HEK293 (cell line): ENCODE measurements at regions not wholly inside any gene's neighbourhood (a gene's known extent, or its start where the extent isn't known, plus 50 kb on each side); places are given as distances from the start of the nearest gene placed in this dataset.

Experiments
- CTCF ChIA-PET: fragments of 350-600 bp; formaldehyde crosslinking; extraction: SDS; loops from one replicate; lab custom pipeline; 2021; ENCODE audit warnings: antibody characterized with exemption; lab: Yijun Ruan, JAX
- POLR2A ChIA-PET: fragments of 300-600 bp; formaldehyde crosslinking; extraction: SDS; loops from one replicate; lab custom pipeline; 2020; ENCODE audit warnings: antibody characterized with exemption, inconsistent platforms; lab: Yijun Ruan, JAX
- H3K27ac ChIP-seq: fragments of 200-500 bp; sonication (Bioruptor generic); 2 replicates; pipeline ENCODE4 v1.5.1; 2014; ENCODE audit warnings: low read depth, low read length, control low read depth, inconsistent platforms; ENCODE audit errors: extremely low read depth
- H3K36me3 ChIP-seq, 2 experiments: fragments of 200-500 bp in 1 of 2; sonication (Bioruptor generic) in 1 of 2; 1 replicate in 1 of 2; 2 replicates in 1 of 2; pipeline ENCODE4 v1.5.1; 2014 to 2017; ENCODE audit warnings: inconsistent platforms in 2 of 2, low read length in 2 of 2; ENCODE audit not compliant: control insufficient read depth in 2 of 2, insufficient read depth in 1 of 2
- H3K4me1 ChIP-seq: fragments of 200-500 bp; sonication (Bioruptor generic); 2 replicates; pipeline ENCODE4 v1.5.1; 2014; ENCODE audit warnings: mild to moderate bottlenecking, low read length, inconsistent platforms; ENCODE audit not compliant: control insufficient read depth, insufficient read depth
- H3K4me3 ChIP-seq: 2 replicates; pipeline ENCODE4 v1.5.1; 2011; ENCODE audit warnings: low read depth, mild to moderate bottlenecking, control low read depth, low read length, moderate library complexity
- H3K9me3 ChIP-seq: fragments of 200-500 bp; sonication (Bioruptor generic); 2 replicates; pipeline ENCODE4 v1.5.1; 2014; ENCODE audit warnings: low read depth, low read length, inconsistent platforms; ENCODE audit not compliant: control insufficient read depth, insufficient read depth
- ATF2 ChIP-seq: fragments of 450-650 bp; formaldehyde crosslinking; IDR thresholded peaks from 2 replicates; pipeline ENCODE4 v1.5.1; 2016; ENCODE audit warnings: missing biosample characterization, missing genetic modification characterization, low read depth
- HIC1 ChIP-seq: fragments of 450-650 bp; formaldehyde crosslinking; IDR thresholded peaks from 2 replicates; pipeline ENCODE4 v1.5.1; 2016; ENCODE audit warnings: missing biosample characterization, missing genetic modification characterization
- HOXD13 ChIP-seq: sonication (generic); formaldehyde crosslinking; IDR thresholded peaks from 2 replicates; pipeline ENCODE4 v1.8.0; 2022; ENCODE audit warnings: missing genetic modification reagents, borderline replicate concordance
- PBX3 ChIP-seq: sonication (generic); formaldehyde crosslinking; IDR thresholded peaks from 2 replicates; pipeline ENCODE4 v1.8.1; 2022; ENCODE audit warnings: mild to moderate bottlenecking, moderate library complexity, missing genetic modification reagents
- PRDM2 ChIP-seq: fragments of 450-650 bp; formaldehyde crosslinking; IDR thresholded peaks from 2 replicates; pipeline ENCODE4 v1.5.1; 2016; ENCODE audit warnings: missing biosample characterization, missing genetic modification characterization, borderline replicate concordance
- TRIM28 ChIP-seq: IDR thresholded peaks from 2 replicates; pipeline ENCODE4 v1.6.1; 2011; ENCODE audit warnings: low read length, control low read depth, borderline replicate concordance
- YY1 ChIP-seq: fragments of 450-650 bp; formaldehyde crosslinking; IDR thresholded peaks from 2 replicates; pipeline ENCODE4 v1.5.1; 2018; ENCODE audit warnings: missing biosample characterization, missing genetic modification characterization
- ZFP37 ChIP-seq: fragments of 450-650 bp; formaldehyde crosslinking; IDR thresholded peaks from 2 replicates; pipeline ENCODE4 v1.5.1; 2016; ENCODE audit warnings: missing biosample characterization, missing genetic modification characterization
- ZNF112 ChIP-seq: fragments of 450-650 bp; formaldehyde crosslinking; IDR thresholded peaks from 2 replicates; pipeline ENCODE4 v1.5.0; 2017; ENCODE audit warnings: missing biosample characterization, missing genetic modification characterization
- ZNF155 ChIP-seq: fragments of 450-650 bp; formaldehyde crosslinking; IDR thresholded peaks from 2 replicates; pipeline ENCODE4 v1.5.1; 2016; ENCODE audit warnings: missing biosample characterization, missing genetic modification characterization
- ZNF16 ChIP-seq: fragments of 450-650 bp; formaldehyde crosslinking; IDR thresholded peaks from 2 replicates; pipeline ENCODE4 v1.5.1; 2016; ENCODE audit warnings: low read depth, missing biosample characterization, missing genetic modification characterization
- ZNF223 ChIP-seq: fragments of 450-650 bp; formaldehyde crosslinking; IDR thresholded peaks from 2 replicates; pipeline ENCODE4 v1.5.1; 2016; ENCODE audit warnings: missing biosample characterization, missing genetic modification characterization
- ZNF266 ChIP-seq: fragments of 450-650 bp; formaldehyde crosslinking; IDR thresholded peaks from 2 replicates; pipeline ENCODE4 v1.5.1; 2016; ENCODE audit warnings: missing biosample characterization, missing genetic modification characterization, low read depth
- ZNF513 ChIP-seq: fragments of 450-650 bp; IDR thresholded peaks from 2 replicates; pipeline ENCODE4 v1.5.1; 2018; ENCODE audit warnings: missing biosample characterization, missing genetic modification characterization
- ZNF621 ChIP-seq: fragments of 450-650 bp; formaldehyde crosslinking; IDR thresholded peaks from 2 replicates; pipeline ENCODE4 v1.5.1; 2017; ENCODE audit warnings: missing biosample characterization, missing genetic modification characterization
- ZNF664 ChIP-seq: fragments of 450-650 bp; formaldehyde crosslinking; IDR thresholded peaks from 2 replicates; pipeline ENCODE4 v1.5.1; 2016; ENCODE audit warnings: missing biosample characterization, missing genetic modification characterization
- ZNF704 ChIP-seq: fragments of 450-650 bp; formaldehyde crosslinking; IDR thresholded peaks from 2 replicates; pipeline ENCODE4 v1.5.1; 2016; ENCODE audit warnings: missing biosample characterization, missing genetic modification characterization

GRCh38 chr7:120160166-120160565 lies 112.8 kb upstream of the KCND2 start (continued):
- TF ChIP-seq ZNF513 (tag by site-specific recombination) (no peak), ZNF16 (no peak), ZNF621 (no peak)

- no peaks in the 10 kb centered on the region for H3K9me3 ChIP-seq
- no peaks in the 10 kb centered on the region for H3K4me1 ChIP-seq
- TF ChIP-seq ZNF223 (tag by site-specific recombination) (no peak), PRDM2 (tag by site-specific recombination) (no peak), HIC1 (tag by site-specific recombination) (no peak), ZNF704 (tag by site-specific recombination) (no peak), YY1 (tag by site-specific recombination) (no peak), ATF2 (tag by site-specific recombination) (no peak), PBX3 (no peak), ZNF664 (no peak), TRIM28 (no peak), ZNF266 (tag by site-specific recombination) (no peak), ZNF112 (tag by site-specific recombination) (no peak), HOXD13 (CRISPR knock-in tag) (no peak), ZNF155 (tag by site-specific recombination) (no peak), ZFP37 (no peak)
- no peaks in the 10 kb centered on the region for H3K36me3 ChIP-seq
- H3K27ac ChIP-seq, result no peak overlapping the region
- no peak overlapping the region for H3K4me3 ChIP-seq
- POLR2A ChIA-PET, result no interaction called here
- CTCF ChIA-PET, result interaction anchor here (0.6 kb wide), 2 partner anchors 10 to 387 kb away, joined by 3 to 5 read pairs; no protein-coding TSS in a partner anchor
Observed at GRCh38 chr7:120163449-120163848, 109.5 kb upstream of the KCND2 start.
